ENCODE measurements at regions not wholly inside any gene's neighbourhood (a gene's known extent, or its start where the extent isn't known, plus 50 kb on each side); places are given as distances from the start of the nearest gene placed in this dataset.

GRCh38 chr20:50273601-50274491 lies 83.2 kb downstream of the CEBPB start:
- no peak for DNase-seq

GRCh38 chr20:50274570-50275430 lies 84.2 kb downstream of the CEBPB start:
- peak; percentile 23 for DNase-seq

- no peak for DNase-seq
These were observed 85.8 kb downstream of the CEBPB start for GRCh38 chr20:50276119-50277063.

DNA sequence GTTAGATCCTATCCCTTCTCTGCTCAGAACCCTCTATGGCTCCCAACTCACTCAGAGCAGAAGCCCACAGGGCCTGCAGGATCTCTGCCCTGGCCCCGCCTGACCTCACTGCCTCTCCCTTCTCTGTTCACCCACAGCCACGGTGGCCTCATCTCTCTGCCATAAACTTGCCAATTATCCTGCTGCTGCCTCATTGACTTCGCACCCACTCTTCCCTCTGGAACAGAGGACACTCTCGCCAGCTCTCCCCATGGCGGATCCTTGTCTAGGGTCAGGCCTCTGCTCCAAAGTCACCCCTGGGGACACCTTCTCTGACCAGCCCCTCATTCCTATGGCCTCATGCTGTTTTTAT lies 86.4 kb downstream of the CEBPB start:
- no peak for DNase-seq

GRCh38 chr20:50277460-50278376 lies 87.1 kb downstream of the CEBPB start:
- DNase-seq, result no peak

- no peak for DNase-seq
These were observed 87.7 kb downstream of the CEBPB start for GRCh38 chr20:50278377-50278683.

DNA sequence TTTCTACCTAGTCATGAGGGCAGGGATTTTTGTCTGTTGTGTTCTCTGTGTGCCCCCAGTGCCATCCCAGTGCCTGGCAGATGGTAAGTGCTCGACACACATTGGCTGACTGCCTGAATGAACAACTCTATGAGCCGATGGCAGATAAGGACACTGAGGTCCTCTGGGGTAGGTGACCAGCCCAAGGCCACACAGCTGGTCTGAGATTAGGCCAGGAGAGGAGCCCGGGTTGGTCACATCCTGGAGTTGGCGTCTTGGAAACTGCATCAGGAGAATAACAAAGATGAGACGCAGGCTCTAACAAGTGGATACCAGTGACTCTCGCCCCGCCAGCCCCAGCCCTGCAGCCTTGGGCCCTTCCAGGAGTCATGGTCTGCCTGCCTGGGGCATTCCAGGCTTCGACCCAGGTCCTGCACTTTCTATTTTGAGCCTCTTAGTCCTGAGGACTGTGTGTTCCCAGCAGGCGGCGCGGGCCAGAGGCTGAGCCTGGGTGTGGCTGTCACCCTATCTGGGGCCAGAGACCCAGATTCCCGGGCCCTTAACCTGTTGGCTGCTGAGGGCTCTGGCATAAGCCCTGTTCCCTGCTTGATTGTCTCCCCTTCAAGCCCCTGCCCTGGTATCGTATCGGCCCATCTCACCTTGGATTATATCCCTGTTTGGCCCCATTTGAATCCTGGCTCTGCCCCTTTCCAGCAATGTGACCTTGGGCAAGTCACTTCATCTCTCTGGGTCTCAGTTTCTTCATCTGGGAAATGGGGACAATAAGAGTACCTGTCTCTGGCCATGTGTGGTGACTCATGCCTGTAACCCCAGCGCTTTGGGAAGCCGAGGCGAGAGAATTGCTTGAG lies 88.3 kb downstream of the CEBPB start:
- DNase-seq, result no peak

- no peak for DNase-seq
These were observed 89.6 kb downstream of the CEBPB start for GRCh38 chr20:50279988-50280850.

DNA sequence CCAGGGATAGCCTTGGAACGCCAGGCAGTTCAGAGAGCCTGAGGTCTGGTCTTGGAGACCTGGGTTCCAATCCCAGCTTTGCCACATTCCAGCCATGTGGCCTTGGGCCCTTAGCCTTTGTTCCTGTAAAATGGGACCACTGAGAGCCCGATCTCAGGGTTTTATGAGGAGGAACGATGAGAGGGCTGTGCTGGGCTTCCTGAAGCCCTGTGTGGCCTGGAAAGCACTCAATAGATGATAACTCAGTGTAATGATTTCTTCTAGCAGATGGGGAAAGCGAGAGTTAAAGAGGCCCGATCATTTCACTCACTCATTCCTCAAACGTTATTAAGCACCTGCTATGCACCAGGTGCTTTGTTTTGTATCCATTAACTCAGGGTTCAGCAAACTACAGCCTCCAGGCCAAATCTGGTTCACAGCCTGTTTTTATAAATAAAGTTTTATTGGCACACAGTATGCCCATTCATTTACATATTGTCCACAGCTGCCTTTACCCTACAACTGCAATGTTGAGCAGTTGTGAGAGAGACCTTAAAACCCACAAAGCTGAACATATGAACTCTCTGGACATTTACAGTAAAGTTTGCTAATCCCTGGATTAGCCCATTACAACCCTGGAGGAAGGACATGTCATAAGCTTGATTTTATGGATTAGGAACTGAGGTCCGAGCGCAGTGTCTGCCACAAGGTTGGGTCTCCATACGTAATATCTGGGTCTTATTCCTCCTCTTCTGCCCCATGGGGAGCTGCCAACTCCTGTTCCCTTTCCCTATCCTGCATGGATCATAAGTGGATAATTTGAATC lies 90.4 kb downstream of the CEBPB start:
- DNase-seq, result no peak

DNA sequence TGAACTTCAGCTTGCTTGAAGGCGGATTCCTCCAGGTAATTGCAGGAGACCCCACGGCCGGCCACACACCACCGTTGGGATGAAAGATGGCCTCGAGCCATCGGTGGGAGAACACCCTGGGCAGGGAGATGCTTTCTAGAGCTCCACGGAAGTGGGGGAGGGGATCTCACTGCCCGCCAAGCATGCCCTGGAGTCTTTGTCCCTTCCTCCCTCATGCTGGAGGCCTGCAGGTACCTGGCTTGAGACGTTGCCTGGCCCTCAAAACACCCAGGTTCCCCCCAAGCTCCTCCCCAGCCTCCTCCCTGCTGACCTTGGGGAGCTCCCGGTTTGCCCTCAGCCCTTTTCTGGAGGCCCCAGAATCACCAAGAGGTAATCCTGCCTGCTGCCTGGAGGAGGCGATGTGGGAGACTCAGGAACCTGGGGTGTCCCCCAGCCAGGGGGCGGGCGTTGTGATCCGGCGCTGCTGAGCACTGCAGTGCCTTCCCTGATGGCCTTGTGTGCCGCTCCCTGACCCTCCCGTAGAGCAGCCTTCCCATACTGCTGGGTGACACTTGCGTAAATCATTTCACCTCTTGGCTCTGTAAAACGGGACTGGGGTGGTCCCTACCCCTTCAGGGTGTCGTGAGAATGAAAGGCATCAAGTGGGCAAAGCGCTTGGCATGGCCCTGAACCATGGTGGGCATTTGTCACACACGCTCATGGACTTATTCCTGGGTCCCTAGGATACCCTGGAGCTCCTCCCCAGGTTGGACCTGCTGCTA lies 91.4 kb downstream of the CEBPB start:
- no peak for DNase-seq

DNA sequence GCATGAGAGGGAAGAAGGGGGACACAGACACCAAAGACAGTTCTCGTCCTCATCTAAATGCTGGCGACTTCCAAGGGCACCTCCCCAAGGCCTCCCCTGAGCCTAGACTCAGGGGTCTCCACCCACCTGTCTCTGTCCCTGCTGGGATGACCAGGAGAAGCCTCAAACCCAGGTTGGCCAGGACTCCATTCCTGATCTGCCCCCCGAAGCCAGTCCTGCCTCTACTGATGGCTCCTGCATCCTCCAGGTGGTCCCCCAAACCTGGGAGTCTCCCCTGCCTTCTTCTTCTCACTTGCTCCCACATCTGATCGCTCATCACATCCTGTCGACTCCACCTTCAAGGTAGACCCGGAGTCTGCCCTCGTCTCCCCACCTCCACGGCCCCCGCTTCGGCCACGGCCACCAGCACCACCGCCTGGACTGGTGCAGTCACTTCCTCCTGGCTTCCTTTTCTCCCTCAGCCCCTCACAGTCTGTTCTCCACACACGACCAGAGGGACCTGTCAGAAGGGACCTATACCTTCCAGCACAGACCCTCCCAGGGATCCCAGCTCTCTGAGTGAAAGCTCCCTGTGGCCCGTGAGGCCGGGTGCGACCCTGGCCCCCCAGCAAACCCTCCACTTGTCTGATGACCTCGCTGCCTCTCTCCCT lies 92.1 kb downstream of the CEBPB start:
- no peak for DNase-seq

- DNase-seq, result no peak
These were observed 92.7 kb downstream of the CEBPB start for GRCh38 chr20:50283370-50283769.

DNA sequence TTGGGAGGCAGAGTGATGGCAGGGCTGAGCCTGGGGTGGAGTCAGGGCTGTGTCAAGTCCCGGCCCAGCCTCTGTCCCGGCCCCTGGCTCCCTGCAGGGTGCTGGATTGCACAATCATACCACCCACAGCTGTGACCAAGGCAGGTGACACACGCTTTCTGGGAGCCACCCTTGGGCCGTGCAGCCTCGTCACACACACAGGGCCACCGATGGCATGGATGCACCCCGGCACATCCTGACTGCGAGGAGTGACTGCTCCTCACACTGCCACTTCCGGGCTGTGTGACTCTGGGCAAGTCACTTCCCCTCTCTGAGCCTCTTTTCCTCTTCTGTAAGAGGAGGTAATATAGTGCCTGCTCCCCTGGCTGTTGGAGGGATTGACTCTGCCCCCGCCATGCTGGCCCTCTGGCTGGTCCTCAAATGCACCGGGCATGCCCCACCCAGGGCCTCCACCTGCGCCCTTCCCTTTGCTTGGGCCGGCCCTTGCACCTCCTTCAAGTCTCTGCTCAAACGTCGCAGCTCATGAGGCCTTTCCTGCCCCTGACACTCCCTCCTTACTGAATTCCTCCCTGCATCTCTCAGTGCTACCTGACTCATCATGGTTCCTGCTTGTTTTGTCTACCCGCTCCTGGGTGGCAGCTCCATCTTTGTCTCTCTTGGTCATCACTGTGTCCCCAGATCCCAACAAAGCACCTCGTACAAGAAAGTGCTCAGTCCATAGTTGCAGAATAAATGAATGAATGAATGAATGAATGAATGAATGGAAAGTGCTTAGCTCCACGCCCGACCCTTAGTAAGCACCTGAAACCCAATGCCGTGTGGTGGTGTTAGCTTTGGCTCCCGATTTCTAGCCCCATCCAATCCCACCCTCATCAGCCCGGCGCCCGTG lies 93.5 kb downstream of the CEBPB start:
- DNase-seq, result no peak

GRCh38 chr20:50284811-50285375 lies 94.3 kb downstream of the CEBPB start:
- no peak for DNase-seq

DNA sequence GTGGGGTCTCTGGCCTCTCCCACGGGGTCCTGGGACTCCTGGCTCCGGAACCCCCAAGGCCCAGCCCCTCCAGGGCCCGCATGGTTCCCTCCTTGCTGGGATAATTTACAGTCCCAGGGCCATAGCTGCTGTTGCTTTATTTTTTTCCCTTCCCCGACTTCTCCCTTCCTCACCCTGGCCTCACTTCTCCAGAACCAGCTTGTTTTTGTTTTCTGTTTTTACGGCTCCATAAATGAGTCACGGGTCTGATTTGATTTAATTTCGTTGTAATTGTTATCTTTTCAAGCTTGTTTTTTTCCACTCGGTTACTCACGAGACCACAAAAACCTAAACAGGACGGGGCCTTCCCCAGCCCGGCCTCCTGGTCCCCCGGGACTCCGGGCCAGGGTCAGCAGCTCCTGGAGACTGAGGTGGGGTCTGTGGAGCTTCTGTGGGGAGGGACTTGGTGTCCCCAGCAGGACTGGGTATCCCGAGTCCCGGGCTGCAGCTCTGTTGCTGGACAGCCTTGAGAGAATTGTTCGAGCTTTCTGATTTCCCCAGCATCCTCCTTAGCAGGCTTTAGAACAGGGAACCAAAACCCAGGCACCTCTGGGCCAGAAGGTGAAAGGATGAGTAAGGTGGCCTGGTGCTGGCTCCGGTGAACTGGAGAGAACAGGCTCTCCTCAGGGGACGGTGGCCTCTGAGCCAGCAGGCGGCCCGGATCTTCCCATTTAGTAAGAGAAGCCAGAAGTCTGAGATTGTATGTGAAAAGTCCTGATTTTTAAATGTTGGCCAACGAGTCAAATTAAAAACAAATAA lies 94.9 kb downstream of the CEBPB start:
- DNase-seq, result no peak
